GM23338 (cell line): ENCODE measurements at regions not wholly inside any gene's neighbourhood (a gene's known extent, or its start where the extent isn't known, plus 50 kb on each side); places are given as distances from the start of the nearest gene placed in this dataset.
"Not testable (repeated sequence)": the region's sequence is repeated elsewhere in the genome, so short reads cannot be mapped to it uniquely, and the experiment has no call there.

Experiments used
- CREB1 ChIP-seq: fragments of 250-450 bp; sonication (Bioruptor Pico); IDR thresholded peaks from 2 replicates; pipeline ENCODE4 v1.5.0; 2020; ENCODE audit warnings: low read depth, mild to moderate bottlenecking, moderate library complexity
- CTCF ChIP-seq, 2 experiments: fragments of 200-600 bp in 1 of 2; sonication (generic) in 1 of 2; conservative IDR thresholded peaks; 2 replicates each; pipeline versions ENCODE4 v1.5.1 to v1.6.1; 2016 to 2017; ENCODE audit warnings: antibody characterized with exemption in 2 of 2, low read depth in 2 of 2, mild to moderate bottlenecking in 2 of 2, moderate library complexity in 1 of 2
- EZH2 ChIP-seq: fragments of 200-600 bp; sonication (generic); IDR thresholded peaks from one replicate; pipeline ENCODE4 v1.8.0; 2017; ENCODE audit warnings: antibody characterized with exemption, mild to moderate bottlenecking, low read depth; ENCODE audit not compliant: unreplicated experiment
- EZH2phosphoT487 ChIP-seq: fragments of 200-600 bp; sonication (generic); IDR thresholded peaks from one replicate; pipeline ENCODE4 v1.8.1; 2018; ENCODE audit warnings: antibody characterized with exemption; ENCODE audit not compliant: unreplicated experiment
- JUNB ChIP-seq: IDR thresholded peaks from one replicate; pipeline ENCODE4 v1.6.1; 2016; ENCODE audit warnings: antibody characterized with exemption; ENCODE audit not compliant: unreplicated experiment
- NANOG ChIP-seq: IDR thresholded peaks from 2 replicates; pipeline ENCODE4 v1.6.1; 2016; ENCODE audit warnings: antibody characterized with exemption, borderline replicate concordance
- POLR2AphosphoS5 ChIP-seq: IDR thresholded peaks from 2 replicates; pipeline ENCODE4 v1.6.1; 2016; ENCODE audit warnings: antibody characterized with exemption, low read depth
- STAT1 ChIP-seq: IDR thresholded peaks from one replicate; pipeline ENCODE4 v1.6.1; 2016; ENCODE audit warnings: antibody characterized with exemption; ENCODE audit not compliant: unreplicated experiment
- ZNF331 ChIP-seq: fragments of 250-450 bp; sonication (Bioruptor Pico); IDR thresholded peaks from 2 replicates; pipeline ENCODE4 v1.5.0; 2020; ENCODE audit warnings: low read depth, mild to moderate bottlenecking, moderate library complexity
- TF ChIP-seq, protein P1 (sequence below): IDR thresholded peaks from one replicate; pipeline ENCODE4 v1.6.1; 2018; ENCODE audit warnings: antibody characterized with exemption; ENCODE audit not compliant: unreplicated experiment
- TF ChIP-seq, protein P2 (sequence below): IDR thresholded peaks from 2 replicates; pipeline ENCODE4 v1.6.1; 2016; ENCODE audit warnings: antibody characterized with exemption

GRCh38 chr2:101578135-101578534 lies 103.2 kb upstream of the RFX8 start:
- TF ChIP-seq, protein P1, sequence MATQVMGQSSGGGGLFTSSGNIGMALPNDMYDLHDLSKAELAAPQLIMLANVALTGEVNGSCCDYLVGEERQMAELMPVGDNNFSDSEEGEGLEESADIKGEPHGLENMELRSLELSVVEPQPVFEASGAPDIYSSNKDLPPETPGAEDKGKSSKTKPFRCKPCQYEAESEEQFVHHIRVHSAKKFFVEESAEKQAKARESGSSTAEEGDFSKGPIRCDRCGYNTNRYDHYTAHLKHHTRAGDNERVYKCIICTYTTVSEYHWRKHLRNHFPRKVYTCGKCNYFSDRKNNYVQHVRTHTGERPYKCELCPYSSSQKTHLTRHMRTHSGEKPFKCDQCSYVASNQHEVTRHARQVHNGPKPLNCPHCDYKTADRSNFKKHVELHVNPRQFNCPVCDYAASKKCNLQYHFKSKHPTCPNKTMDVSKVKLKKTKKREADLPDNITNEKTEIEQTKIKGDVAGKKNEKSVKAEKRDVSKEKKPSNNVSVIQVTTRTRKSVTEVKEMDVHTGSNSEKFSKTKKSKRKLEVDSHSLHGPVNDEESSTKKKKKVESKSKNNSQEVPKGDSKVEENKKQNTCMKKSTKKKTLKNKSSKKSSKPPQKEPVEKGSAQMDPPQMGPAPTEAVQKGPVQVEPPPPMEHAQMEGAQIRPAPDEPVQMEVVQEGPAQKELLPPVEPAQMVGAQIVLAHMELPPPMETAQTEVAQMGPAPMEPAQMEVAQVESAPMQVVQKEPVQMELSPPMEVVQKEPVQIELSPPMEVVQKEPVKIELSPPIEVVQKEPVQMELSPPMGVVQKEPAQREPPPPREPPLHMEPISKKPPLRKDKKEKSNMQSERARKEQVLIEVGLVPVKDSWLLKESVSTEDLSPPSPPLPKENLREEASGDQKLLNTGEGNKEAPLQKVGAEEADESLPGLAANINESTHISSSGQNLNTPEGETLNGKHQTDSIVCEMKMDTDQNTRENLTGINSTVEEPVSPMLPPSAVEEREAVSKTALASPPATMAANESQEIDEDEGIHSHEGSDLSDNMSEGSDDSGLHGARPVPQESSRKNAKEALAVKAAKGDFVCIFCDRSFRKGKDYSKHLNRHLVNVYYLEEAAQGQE, result not testable (repeated sequence)
- TF ChIP-seq EZH2; CTCF (conservative IDR thresholded peaks at IDR 0.05; ENCODE audit: low read depth in 2 of 2); POLR2AphosphoS5; EZH2phosphoT487; CREB1 (CRISPR knock-in tag); NANOG; ZNF331 (CRISPR knock-in tag); STAT1; JUNB: not testable (repeated sequence)
- TF ChIP-seq, protein P2, sequence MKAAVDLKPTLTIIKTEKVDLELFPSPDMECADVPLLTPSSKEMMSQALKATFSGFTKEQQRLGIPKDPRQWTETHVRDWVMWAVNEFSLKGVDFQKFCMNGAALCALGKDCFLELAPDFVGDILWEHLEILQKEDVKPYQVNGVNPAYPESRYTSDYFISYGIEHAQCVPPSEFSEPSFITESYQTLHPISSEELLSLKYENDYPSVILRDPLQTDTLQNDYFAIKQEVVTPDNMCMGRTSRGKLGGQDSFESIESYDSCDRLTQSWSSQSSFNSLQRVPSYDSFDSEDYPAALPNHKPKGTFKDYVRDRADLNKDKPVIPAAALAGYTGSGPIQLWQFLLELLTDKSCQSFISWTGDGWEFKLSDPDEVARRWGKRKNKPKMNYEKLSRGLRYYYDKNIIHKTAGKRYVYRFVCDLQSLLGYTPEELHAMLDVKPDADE, result not testable (repeated sequence)
